ENCODE measurements at regions not wholly inside any gene's neighbourhood (a gene's known extent, or its start where the extent isn't known, plus 50 kb on each side); places are given as distances from the start of the nearest gene placed in this dataset.

GRCh38 chr5:85205430-85205829 is 820.8 kb upstream of the EDIL3 start:
- TF ChIP-seq CTCF (IDR thresholded peaks at IDR 0.05) (no peak), POLR2A (IDR thresholded peaks at IDR 0.05) (no peak), EP300 (IDR thresholded peaks at IDR 0.05) (no peak)
